NCI-H69 (cell line): ENCODE measurements at regions not wholly inside any gene's neighbourhood (a gene's known extent, or its start where the extent isn't known, plus 50 kb on each side); places are given as distances from the start of the nearest gene placed in this dataset.
A peak's percentile ranks its signal among the peaks of the same experiment; 100 is the strongest.

Experiments used
- DNase-seq: peaks from one replicate; lab custom pipeline; 2025; lab: John Stamatoyannopoulos, UW

DNA sequence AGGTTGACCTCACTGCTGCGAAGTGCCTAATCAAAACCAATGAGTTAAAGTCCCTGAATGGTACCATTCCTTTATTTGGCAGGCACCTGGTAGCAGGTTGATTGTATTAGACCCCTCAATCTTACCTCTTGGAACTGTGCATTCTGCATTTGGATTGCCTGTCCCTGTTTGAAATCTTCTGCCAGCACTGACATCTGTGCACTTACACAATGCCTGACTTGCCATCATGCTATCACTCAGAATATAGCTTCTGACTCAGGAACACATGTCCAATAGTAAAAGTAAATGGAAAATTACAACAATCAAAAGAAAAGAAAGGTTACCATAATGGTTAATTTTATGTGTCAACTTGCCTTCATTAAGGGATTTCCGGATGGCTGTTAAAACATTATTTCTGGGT lies 366.0 kb upstream of the PDGFD start:
- no peak for DNase-seq

DNA sequence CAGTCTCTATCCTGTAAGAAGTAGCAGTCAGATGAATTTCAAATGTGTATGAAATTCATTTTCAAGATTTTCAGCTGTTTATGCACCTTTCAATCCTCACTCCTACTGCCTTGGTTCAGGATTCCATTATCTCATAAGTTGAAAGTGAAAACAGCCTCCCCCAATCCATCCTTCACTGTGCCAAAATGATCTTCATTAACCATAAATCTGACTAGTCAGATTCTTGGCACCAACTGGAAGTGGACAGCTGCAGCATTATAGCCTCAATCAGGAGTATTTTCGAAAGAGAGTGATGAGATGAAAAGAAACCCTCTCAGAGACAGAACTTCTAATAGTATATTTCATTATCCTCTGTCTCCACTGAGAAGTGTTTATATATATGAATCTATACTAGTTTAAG lies 365.3 kb upstream of the PDGFD start:
- DNase-seq = peak; percentile 6

DNA sequence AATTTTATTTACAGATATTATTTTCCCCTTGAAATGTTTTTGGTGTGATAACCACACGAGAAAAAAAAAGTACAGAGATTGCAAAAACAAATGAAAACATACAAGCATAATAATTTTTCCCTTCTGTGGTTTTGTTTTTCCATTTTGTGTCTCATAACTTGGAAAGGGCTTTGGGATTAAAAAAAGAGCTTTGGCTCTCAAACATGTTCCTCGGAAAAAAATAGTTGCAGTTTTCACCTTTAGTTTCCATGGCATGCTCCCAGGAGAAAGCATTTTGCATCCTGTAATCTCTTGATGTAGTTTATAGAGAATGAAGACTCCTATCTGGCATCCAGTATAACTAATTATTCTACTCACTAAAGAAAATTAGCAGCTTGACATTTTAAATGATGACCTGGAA lies 362.1 kb upstream of the PDGFD start:
- DNase-seq = no peak

DNA sequence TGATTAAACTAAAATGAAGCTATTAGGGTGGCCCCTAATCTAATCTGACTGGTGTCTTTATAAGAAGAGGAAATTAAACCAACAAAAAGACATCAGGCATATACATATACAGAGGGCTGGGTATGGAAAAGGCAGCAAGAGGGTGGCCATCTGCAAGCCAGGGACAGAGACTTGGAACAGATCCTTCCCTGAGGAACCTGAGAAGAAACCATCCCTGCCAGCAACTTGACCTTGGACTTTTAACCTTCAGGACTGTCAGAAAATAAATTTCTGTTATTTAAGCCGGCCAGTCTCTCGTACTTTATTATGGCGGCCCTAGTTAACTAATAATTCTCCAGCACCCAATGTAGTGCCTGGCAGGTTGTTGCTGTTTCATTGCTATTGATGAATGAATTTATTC lies 361.5 kb upstream of the PDGFD start:
- DNase-seq = no peak

DNA sequence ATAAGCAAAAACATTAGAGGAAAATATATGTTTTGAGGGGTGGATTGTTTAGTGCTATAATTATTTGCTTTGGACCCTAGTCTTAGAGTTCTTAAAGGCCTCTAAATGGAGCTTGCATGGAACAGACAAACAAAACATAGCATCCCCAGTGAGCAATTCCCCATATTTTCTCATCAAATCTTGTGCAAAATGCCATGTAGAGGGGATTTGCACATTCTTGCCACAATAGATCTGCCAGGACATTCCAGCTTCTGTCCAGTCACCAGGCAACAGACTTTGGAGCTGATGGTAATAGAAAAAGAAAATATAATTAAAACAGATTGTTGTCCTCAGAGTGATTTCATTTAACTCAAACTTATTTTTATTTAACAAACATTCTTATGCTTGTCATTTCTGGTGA lies 360.3 kb upstream of the PDGFD start:
- no peak for DNase-seq

DNA sequence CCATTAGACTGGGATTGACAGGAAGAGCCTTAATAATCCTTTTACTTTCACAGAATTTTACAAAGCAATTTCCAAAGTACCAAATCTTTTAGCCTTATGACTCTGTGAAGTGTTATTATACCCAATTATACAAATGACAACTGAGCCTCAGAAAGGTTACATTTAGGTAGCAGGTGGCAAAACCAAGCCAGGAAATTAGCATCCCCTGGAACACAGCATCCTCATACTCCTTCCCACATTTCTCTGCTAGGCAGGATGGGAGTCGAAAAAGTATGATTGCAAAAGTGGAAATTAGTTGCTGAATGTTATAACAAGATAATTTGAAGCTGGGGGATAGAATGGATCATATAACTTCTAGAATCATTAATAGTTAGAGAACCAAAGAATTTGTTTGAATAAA lies 359.7 kb upstream of the PDGFD start:
- DNase-seq = no peak

DNA sequence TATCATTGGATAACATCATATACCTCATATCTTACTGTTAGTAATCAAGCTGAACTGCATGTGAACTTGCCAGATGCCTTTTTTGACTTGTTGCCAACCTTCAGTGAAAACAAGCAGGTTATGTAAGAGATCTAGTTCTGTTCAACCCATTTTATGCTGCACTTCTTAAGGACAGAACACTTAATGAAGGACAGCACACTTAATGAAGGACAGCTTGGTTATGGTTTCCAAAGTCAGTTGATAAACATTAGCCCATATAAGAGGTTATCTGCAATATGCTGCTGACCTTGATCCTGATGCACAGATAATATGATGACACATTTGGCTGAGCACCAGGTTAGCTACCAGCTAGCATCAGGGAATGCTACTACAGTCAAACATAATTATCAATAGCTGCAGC lies 358.7 kb upstream of the PDGFD start:
- DNase-seq = no peak

DNA sequence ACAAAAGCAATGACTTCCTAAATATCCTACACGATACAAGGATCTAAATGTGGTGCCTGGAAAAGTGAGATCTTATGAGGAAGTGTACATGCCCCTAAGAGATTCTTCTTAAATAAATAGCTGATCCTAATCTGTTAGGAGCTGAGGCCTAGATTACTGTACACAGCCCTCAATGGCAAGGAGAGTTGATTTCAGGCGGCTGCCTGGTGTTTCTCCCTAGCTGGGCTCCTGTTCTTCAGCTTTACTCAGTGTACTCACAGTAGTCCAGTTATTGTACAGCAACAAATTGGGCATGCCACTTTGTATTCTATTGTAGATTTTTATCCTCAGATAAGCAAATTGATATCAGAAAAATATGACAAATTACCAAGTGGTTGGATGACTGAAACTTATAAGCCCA lies 358.2 kb upstream of the PDGFD start:
- no peak for DNase-seq

DNA sequence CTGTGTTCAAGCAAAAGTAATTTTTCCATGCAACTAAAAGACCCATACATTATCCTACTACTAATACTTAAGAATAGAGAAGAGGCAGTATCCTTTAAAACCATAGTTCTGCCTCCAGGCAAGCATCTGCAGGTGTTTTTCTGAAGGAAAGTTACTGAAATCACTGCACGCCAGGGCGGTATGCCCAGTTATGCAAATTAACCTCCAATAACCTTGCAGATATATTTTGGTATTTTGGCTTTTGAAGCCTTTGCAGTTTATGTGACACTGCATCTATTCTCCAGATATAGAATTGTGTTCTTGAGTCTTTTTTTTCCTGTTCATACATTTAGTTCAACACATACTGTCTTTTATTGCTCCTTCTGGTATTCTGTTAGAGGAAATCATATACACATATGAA lies 346.2 kb upstream of the PDGFD start:
- no peak for DNase-seq

DNA sequence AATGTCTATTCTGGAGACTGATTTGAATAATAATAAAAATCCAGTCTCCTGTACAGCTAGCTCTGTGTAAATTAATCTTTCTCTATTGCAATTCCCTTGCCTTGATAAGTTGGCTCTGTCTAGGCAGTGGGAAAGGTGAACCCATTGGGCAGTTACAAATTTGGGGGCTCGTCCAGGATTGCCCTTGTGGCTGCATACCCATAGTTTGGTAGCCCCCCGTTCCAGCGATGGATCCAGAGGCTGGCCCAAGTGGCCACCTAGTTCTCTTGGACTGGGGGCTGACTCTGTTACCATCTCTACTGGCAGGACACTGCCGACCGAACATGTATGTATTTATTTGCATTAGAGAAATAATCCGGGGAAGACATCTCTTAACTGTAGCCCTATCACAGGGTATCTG lies 326.2 kb upstream of the PDGFD start:
- peak; percentile 4 for DNase-seq

DNA sequence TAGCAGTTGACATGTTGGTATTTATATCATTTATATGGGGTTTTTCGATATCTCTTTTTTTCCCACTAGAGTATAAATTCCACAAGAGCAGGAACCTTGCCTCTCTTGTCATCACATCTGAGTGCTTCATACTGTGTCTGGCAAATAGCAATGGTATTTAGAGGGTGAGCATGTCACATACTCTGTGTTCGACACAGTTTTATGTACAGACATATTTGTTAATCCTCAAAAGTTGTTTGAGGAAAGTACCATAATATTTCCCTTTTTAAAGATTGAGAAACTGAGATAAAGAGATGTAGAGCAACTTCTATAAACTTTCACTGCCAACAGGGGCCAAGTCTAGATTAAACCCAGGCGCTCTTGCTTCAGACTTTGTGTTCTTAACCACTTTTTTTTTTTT lies 324.6 kb upstream of the PDGFD start:
- no peak for DNase-seq

DNA sequence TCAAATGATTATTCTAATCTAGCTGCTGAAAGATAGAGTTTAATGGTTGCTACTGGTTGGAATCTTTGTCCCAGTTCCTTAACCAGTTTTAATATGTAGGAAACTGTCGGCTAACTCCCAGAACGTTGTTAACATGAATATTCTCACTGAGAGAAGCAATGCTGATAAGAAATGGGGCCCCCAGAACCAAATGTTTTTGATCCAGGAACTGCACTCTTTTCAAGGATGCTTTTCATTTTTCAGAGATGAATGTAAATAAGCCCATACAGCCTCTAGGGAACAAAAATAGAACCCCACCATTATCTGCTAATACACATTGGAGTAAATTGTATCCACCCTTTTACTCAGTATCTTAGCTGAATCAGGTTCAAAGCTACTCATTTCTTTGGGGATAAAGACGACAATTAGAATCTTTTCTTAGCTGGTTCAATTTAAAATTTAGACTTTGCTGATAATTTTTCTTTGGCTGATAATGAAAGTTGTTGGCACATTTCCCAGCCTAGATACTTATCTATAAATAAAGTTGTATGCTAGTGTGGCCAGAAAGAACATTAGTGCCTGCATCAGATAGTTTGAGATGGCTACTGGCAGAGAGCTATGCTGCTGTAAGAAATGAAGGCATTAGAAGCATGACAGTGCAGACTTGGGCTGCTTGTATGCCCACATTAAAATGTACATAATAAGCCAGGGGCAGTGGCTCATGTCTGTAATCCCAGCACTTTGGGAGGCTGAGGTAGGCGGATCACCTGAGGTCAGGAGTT lies 323.3 kb upstream of the PDGFD start:
- no peak for DNase-seq

DNA sequence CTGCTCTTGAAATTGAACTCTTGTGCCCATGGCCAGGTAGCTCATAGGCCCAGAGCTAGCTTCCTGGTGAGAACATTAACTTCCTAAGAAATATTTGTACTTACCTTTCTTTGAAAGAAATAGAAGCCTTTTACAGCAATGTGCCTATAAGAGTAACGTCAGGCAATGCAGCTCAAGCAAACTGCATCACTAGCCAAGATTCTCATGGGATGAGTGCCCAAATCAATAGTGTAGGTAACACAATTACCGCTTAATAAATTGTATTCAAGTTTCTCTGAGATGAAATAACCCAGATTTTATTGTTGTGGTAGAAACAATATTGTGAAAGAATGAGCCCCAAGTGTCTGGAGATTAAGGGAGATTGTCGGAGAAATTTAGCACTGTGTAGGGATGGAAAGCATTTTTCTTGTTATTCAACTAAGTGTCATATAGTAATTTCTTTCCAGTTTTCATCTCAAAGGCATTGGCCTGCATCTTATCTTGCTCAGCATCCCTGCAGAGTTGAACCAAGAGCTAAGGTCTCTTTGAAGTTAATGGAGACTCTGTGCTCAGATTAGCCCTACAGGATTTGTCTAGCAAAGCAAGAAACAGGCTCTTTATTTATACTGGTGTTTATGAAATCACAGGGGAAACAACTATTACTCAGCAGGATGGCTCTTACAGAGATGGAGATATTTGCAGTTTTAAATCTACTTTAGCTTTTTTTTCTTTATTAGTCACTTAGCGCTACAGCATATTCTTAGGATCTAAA lies 321.0 kb upstream of the PDGFD start:
- no peak for DNase-seq

DNA sequence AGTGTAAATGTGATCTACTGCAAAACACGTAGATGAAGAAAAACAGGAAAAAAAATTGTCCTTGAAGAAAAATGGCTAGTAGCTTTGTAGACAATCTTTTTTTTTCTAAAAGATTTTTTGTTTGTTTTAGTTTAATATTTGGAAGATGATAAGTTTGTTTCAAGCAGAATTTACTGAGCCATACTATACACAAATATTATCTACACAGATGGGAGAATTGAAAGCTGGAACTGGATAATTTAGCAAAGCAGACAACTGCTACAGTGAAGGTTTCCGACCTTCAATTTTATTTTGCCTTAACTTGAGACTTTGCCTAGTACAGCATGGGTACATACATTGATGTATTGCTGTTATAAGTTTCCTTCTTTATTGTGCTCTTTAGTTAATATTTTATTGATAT lies 313.0 kb upstream of the PDGFD start:
- no peak for DNase-seq

DNA sequence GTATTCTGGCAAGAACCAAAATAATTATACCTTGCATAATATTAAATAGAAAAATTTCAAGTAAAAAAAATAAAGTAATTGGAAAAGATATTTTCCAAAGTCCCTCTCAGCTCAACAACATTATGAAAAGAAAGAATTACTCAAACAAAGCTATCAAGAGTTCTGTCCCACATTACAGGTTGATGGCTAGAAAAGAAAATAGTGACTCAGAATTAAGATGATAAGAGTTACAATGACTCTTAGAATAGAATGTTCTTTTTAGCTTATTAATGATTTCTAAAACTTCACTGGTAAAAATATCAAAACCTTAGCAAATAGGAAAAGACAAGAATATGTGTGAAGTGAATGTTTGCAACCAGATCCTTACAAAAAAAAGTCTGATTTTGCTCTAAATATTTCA lies 312.5 kb upstream of the PDGFD start:
- DNase-seq = no peak

DNA sequence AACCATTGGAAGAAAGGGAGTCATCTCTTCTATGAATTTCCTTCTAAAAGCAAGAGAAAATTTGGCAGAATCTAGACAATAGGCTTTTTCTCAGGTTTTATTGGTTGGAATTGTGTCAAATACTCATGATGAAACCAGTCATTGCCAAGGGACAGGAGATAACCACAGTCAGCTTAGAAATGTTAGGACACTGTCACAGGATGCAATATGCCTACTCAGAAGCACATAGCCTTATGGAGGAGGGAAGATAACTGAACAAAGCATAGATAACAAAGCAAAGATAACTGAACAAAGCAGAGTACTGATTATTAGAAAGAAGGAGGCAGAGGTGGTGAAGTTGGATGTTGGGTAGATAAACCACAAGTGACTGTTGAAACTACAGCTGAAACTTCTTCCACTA lies 303.5 kb upstream of the PDGFD start:
- DNase-seq = no peak

DNA sequence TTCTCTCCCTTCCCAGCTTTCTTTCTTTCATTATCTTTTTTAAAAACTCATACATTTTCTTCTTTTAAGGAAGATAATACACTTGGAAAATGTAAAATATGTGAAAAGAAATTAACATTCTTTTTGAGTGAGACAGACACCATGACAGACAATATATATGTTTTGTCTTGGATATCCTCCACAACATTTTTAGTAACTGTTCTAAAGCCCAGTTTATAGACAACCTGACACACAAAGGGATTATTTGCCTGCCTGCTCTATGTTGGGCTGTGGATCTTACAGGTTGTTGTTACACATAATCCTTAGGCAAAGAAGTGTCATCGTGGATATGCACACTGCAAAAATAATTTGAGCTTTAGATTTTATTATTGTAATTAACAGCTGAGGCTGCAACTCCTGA lies 301.4 kb upstream of the PDGFD start:
- no peak for DNase-seq

DNA sequence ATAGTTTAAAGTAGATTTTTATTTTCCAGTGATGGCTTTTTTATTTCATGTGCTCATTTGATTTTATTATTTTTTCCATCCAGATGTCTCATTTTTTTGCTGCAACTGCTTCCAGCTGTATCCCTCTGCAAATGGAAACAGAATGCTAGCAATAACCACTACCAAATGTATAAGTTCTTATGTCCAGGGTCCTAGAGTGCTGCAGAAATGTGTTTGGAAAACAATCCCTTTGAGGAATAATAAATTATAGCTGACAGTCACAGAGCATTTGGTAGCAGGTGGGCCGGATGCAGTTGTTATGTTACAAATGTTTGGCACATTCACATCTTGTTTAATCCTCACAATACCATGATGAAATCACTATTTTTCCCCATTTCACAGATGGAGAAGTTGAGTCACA lies 300.7 kb upstream of the PDGFD start:
- DNase-seq = no peak

DNA sequence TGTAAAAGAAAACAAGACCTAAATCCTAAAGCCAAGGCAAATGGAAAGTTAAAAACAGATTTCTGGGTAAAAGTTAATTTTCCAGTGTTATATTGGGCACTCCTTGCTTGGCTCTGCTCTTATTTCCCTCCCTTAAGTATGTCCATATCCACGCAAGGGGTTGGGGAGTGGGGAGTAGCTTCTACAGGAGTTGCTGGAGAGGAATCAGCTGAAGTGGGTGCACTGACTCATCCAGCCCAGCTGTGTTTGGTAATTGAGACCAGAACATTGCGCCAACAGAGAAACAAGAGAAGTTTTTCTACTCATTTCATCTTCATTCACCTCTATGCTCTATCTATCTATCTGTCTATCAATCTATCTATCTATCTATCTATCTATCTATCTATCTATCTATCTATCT lies 298.4 kb upstream of the PDGFD start:
- DNase-seq = no peak

DNA sequence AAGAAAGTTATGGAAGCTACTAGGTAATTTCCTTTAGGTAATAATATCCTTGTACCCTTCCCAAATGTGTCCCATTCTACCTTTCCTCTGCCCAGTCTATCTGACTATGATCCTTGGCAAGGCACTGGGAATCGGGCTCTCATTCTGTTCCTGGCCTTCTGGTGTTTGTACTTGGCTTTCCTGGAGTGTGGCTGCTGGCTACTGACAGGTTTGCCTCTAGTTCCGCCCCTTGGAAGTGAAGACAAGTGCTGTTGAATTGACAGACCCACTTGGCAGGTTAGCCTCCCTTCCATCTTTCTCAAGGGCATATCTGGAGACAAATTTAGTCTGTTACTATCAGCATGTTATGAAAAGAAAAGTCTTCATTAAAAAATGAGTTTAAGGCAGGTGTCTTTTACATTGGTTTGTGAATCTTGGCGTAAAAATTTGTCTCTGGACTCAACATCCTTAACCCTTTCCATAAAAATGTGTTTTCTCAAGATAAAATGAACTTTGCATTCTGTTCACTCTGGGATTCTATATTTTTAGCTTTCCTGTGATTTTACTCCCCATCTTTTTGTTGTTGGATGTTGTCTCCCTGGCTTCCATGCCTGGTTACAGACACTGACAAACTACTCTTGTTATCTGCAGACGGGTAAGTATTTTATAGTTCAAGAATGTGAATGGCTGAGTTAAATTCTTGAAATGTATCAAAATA lies 287.4 kb upstream of the PDGFD start:
- DNase-seq = no peak

DNA sequence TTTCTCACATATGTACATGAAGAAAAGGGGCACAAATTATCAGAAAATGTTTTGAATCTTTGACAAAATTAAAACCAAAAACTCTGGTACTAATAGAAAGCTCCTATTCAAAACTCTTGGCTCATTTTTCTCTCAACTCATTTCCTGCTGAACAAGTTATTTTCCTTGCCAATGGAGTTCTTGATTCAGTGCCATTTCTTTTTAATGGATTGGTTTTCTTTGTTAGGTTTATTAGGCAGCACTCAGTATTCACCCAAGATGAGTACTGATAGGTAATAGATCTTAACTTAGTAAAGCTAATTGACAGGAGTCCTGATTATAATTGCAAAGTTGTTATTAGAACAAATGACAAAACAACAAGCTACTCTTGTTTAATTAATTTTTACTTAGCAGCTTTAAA lies 279.4 kb upstream of the PDGFD start:
- DNase-seq = no peak

DNA sequence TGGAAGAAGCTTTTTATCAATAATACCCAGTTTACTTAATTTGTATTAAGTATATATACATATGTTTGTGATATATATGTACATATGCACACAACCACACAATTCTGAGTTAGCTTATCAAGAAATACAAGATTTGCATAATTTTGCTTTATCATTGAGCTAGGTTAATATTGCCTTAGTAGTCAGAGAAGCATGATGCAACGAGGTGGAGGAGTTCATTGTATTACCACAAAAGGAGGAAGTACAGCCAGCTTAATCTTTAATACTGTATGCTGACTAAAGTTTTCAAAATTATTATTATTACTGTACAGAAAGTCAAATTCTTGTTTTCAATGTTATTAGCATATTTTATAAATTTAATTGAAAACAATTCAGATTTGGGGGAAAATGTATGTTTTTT lies 278.4 kb upstream of the PDGFD start:
- no peak for DNase-seq

DNA sequence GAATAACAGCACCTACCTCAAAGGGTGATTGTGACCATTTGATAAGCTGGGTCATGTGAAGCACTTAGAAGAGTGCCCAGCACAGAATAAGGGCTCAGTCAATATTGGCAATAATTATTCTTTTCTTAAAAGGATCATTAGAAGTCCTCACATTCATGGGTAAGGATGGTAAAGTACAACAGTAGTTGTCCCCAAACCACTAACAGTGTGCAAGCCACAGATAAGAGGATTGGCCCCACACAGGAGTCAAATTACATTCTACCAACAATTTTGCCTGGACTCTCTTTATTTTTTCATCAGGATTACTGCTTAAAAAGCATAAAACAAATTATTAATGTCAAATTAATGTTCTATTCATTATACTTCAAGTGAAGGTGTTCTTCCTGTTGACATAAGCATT lies 271.5 kb upstream of the PDGFD start:
- no peak for DNase-seq
